Small intestine (tissue), 7 donors: ENCODE measurements at regions not wholly inside any gene's neighbourhood (a gene's known extent, or its start where the extent isn't known, plus 50 kb on each side); places are given as distances from the start of the nearest gene placed in this dataset.
A peak's percentile ranks its signal among the peaks of the same experiment; 100 is the strongest.

Experiments used
- DNase-seq, 2 donors: peaks; one replicate each; pipeline versions ENCODE4 v3.0.0 to v3.0.0-alpha.2; 2013
- FAIRE-seq: peaks from 2 replicates; lab custom pipeline; 2012; peaks lifted over from hg19 to GRCh38; lab: Jason Lieb, UNC
- H3K27ac ChIP-seq, 3 donors: one replicate each; pipeline ENCODE4 v1.5.1; 2013; ENCODE audit warnings: low read length in 2 of 3, mild to moderate bottlenecking in 2 of 3, control low read depth in 1 of 3, inconsistent platforms in 1 of 3, low read depth in 1 of 3, moderate library complexity in 1 of 3
- H3K27me3 ChIP-seq, 3 donors: one replicate each; pipeline ENCODE4 v1.6.1; 2013; ENCODE audit warnings: low read length in 3 of 3, inconsistent platforms in 1 of 3; ENCODE audit not compliant: control insufficient read depth in 3 of 3, insufficient read depth in 3 of 3
- H3K36me3 ChIP-seq, 3 donors: one replicate each; pipeline ENCODE4 v1.6.1; 2013; ENCODE audit warnings: low read length in 3 of 3, inconsistent platforms in 1 of 3, low read depth in 1 of 3, mild to moderate bottlenecking in 1 of 3, moderate library complexity in 1 of 3; ENCODE audit not compliant: control insufficient read depth in 3 of 3, insufficient read depth in 2 of 3
- H3K4me1 ChIP-seq, 3 donors: one replicate each; pipeline ENCODE4 v1.6.1; 2013; ENCODE audit warnings: low read length in 2 of 3, inconsistent platforms in 1 of 3, low read depth in 1 of 3, mild to moderate bottlenecking in 1 of 3, moderate library complexity in 1 of 3; ENCODE audit not compliant: control insufficient read depth in 3 of 3, insufficient read depth in 2 of 3
- H3K4me3 ChIP-seq, 3 donors: one replicate each; pipeline ENCODE4 v1.5.1; 2013; ENCODE audit warnings: low read length in 3 of 3, control low read depth in 1 of 3, inconsistent platforms in 1 of 3, low read depth in 1 of 3, mild to moderate bottlenecking in 1 of 3, moderate library complexity in 1 of 3
- H3K9me3 ChIP-seq, 2 donors: one replicate each; pipeline ENCODE4 v1.6.1; 2013; ENCODE audit warnings: low read depth in 1 of 2, low read length in 1 of 2; ENCODE audit not compliant: control insufficient read depth in 2 of 2, insufficient read depth in 1 of 2
- WGBS, 3 donors: extraction: QIAGEN DNeasy Blood & Tissue Kit; methylation state at CpG; one replicate each; pipeline ENCODE4 v1.1.7; 2013; 5-methylcytosine and 5-hydroxymethylcytosine counted together
- donor health status: healthy with polysubstance abuse.
- donor health status: control.
- donor health status: control.
- donor health status: Bipolar disorder and iron deficiency.
- donor health status: healthy.

- 92 to 95% (median 94%) methylated on average over 4 of the region's 4 CpGs for WGBS, 3 donors
- H3K27me3 ChIP-seq: no peaks in the 10 kb centered on the region
- H3K9me3 ChIP-seq: peaks cover 0 to 2% of the 10 kb centered on the region in 2 donors
- FAIRE-seq (no peak), DNase-seq (no peak)
- no peak overlapping the region for H3K27ac ChIP-seq
- H3K4me3 ChIP-seq: no peak overlapping the region
- no peaks in the 10 kb centered on the region for H3K36me3 ChIP-seq
- H3K4me1 ChIP-seq: peaks cover 0 to 11% (median 0%) of the 10 kb centered on the region in 3 donors
Measured at GRCh38 chr12:19954163-19954562, 414.2 kb upstream of the PDE3A start.

- DNase-seq (peak in 1 of 2 donors; percentile 51), FAIRE-seq (no peak)
- Histone ChIP-seq H3K27ac (peak overlapping the region in 1 of 3 donors; percentile 20), H3K36me3 (no peaks in the 10 kb centered on the region), H3K4me3 (no peak overlapping the region), H3K4me1 (peaks cover 0 to 11% (median 0%) of the 10 kb centered on the region in 3 donors), H3K9me3 (no peaks in the 10 kb centered on the region), H3K27me3 (no peaks in the 10 kb centered on the region)
- 59 to 83% (median 71%) methylated on average over 6 of the region's 6 CpGs for WGBS, 3 donors
Measured at GRCh38 chr12:19957308-19958125, 410.8 kb upstream of the PDE3A start.

- Histone ChIP-seq H3K9me3 (no peaks in the 10 kb centered on the region), H3K27ac (no peak overlapping the region), H3K36me3 (no peaks in the 10 kb centered on the region), H3K4me1 (peaks cover 0 to 11% (median 0%) of the 10 kb centered on the region in 3 donors), H3K27me3 (no peaks in the 10 kb centered on the region), H3K4me3 (no peak overlapping the region)
- DNase-seq: no peak
- WGBS, 3 donors: 94 to 100% (median 97%) methylated on average over 1 of the region's 1 CpG
- no peak for FAIRE-seq
Measured at GRCh38 chr12:19958389-19958788, 409.9 kb upstream of the PDE3A start.

- Histone ChIP-seq H3K27ac (no peak overlapping the region), H3K4me3 (no peak overlapping the region), H3K36me3 (no peaks in the 10 kb centered on the region), H3K27me3 (no peaks in the 10 kb centered on the region), H3K9me3 (no peaks in the 10 kb centered on the region), H3K4me1 (peaks cover 0 to 11% (median 0%) of the 10 kb centered on the region in 3 donors)
- FAIRE-seq (no peak), DNase-seq (no peak)
- WGBS, 3 donors: 41 to 70% (median 53%) methylated on average over 1 of the region's 1 CpG
Measured at GRCh38 chr12:19959353-19959752, 409.0 kb upstream of the PDE3A start.

- no peaks in the 10 kb centered on the region for H3K27me3 ChIP-seq
- no peak overlapping the region for H3K27ac ChIP-seq
- H3K4me1 ChIP-seq: peaks cover 0 to 11% (median 0%) of the 10 kb centered on the region in 3 donors
- H3K9me3 ChIP-seq: no peaks in the 10 kb centered on the region
- no peak for DNase-seq
- FAIRE-seq: no peak
- 87 to 93% (median 92%) methylated on average over 4 of the region's 4 CpGs for WGBS, 3 donors
- H3K36me3 ChIP-seq: no peaks in the 10 kb centered on the region
- H3K4me3 ChIP-seq: no peak overlapping the region
Measured at GRCh38 chr12:19960527-19960926, 407.8 kb upstream of the PDE3A start.

- Histone ChIP-seq H3K36me3 (no peaks in the 10 kb centered on the region), H3K27ac (no peak overlapping the region), H3K4me3 (no peak overlapping the region), H3K9me3 (no peaks in the 10 kb centered on the region), H3K4me1 (peaks cover 0 to 11% (median 0%) of the 10 kb centered on the region in 3 donors), H3K27me3 (no peaks in the 10 kb centered on the region)
- WGBS, 3 donors: 76 to 81% (median 79%) methylated on average over 5 of the region's 5 CpGs
- no peak for FAIRE-seq
- DNase-seq: no peak
Measured at GRCh38 chr12:19962192-19962591, 406.1 kb upstream of the PDE3A start.

- Histone ChIP-seq H3K27me3 (no peaks in the 10 kb centered on the region), H3K4me1 (no peaks in the 10 kb centered on the region), H3K27ac (no peak overlapping the region), H3K4me3 (no peak overlapping the region), H3K9me3 (no peaks in the 10 kb centered on the region), H3K36me3 (no peaks in the 10 kb centered on the region)
- FAIRE-seq (no peak), DNase-seq (no peak)
- WGBS, 3 donors: 75 to 79% (median 75%) methylated on average over 3 of the region's 3 CpGs
Measured at GRCh38 chr12:19963972-19964371, 404.4 kb upstream of the PDE3A start.

GRCh38 chr12:19964549-19964948, 403.8 kb upstream of the PDE3A start:
- DNase-seq (no peak), FAIRE-seq (no peak)
- H3K4me1 ChIP-seq: peaks cover 0 to 2% (median 0%) of the 10 kb centered on the region in 3 donors
- H3K36me3 ChIP-seq: no peaks in the 10 kb centered on the region
- no peaks in the 10 kb centered on the region for H3K9me3 ChIP-seq
- 82 to 88% (median 83%) methylated on average over 3 of the region's 3 CpGs for WGBS, 3 donors
- no peak overlapping the region for H3K4me3 ChIP-seq
- no peak overlapping the region for H3K27ac ChIP-seq
- no peaks in the 10 kb centered on the region for H3K27me3 ChIP-seq
